NCI-H1436 treated with DMSO at 0.1 percent for 48 hours (cell line): ENCODE measurements at regions not wholly inside any gene's neighbourhood (a gene's known extent, or its start where the extent isn't known, plus 50 kb on each side); places are given as distances from the start of the nearest gene placed in this dataset.
"Not testable (repeated sequence)": the region's sequence is repeated elsewhere in the genome, so short reads cannot be mapped to it uniquely, and the experiment has no call there.

Experiments used
- DNase-seq: peaks from one replicate; lab custom pipeline; 2025; lab: John Stamatoyannopoulos, UW

- DNase-seq = no peak
These were observed 594.9 kb upstream of the CDH2 start for GRCh38 chr18:28771849-28772248.

GRCh38 chr18:28768791-28769768 lies 592.1 kb upstream of the CDH2 start:
- no peak for DNase-seq

GRCh38 chr18:28767727-28768211 lies 590.8 kb upstream of the CDH2 start:
- no peak for DNase-seq

- DNase-seq = no peak
These were observed 590.3 kb upstream of the CDH2 start for GRCh38 chr18:28767201-28767600.

GRCh38 chr18:28766721-28767120 lies 589.8 kb upstream of the CDH2 start:
- DNase-seq = no peak

GRCh38 chr18:28766027-28766426 lies 589.1 kb upstream of the CDH2 start:
- no peak for DNase-seq

- no peak for DNase-seq
These were observed 583.4 kb upstream of the CDH2 start for GRCh38 chr18:28760299-28760698.

- no peak for DNase-seq
These were observed 580.6 kb upstream of the CDH2 start for GRCh38 chr18:28757466-28758008.

GRCh38 chr18:28743115-28743514 lies 566.2 kb upstream of the CDH2 start:
- no peak for DNase-seq

- DNase-seq = no peak
These were observed 563.6 kb upstream of the CDH2 start for GRCh38 chr18:28740575-28740974.

- no peak for DNase-seq
These were observed 560.0 kb upstream of the CDH2 start for GRCh38 chr18:28736951-28737350.

- no peak for DNase-seq
These were observed 559.3 kb upstream of the CDH2 start for GRCh38 chr18:28736223-28736622.

- DNase-seq = no peak
These were observed 558.8 kb upstream of the CDH2 start for GRCh38 chr18:28735731-28736130.

- DNase-seq = no peak
These were observed 552.4 kb upstream of the CDH2 start for GRCh38 chr18:28729321-28729720.

- no peak for DNase-seq
These were observed 552.0 kb upstream of the CDH2 start for GRCh38 chr18:28728891-28729290.

GRCh38 chr18:28727189-28727588 lies 550.3 kb upstream of the CDH2 start:
- DNase-seq = not testable (repeated sequence)

GRCh38 chr18:28725876-28726275 lies 548.9 kb upstream of the CDH2 start:
- no peak for DNase-seq

- DNase-seq = no peak
These were observed 546.6 kb upstream of the CDH2 start for GRCh38 chr18:28723506-28723905.

- DNase-seq = no peak
These were observed 541.8 kb upstream of the CDH2 start for GRCh38 chr18:28718696-28719095.

GRCh38 chr18:28716338-28716737 lies 539.4 kb upstream of the CDH2 start:
- DNase-seq = no peak

- DNase-seq = no peak
These were observed 538.3 kb upstream of the CDH2 start for GRCh38 chr18:28715206-28715605.

- DNase-seq = no peak
These were observed 537.6 kb upstream of the CDH2 start for GRCh38 chr18:28714498-28714897.

- DNase-seq = no peak
These were observed 536.0 kb upstream of the CDH2 start for GRCh38 chr18:28712796-28713425.
